Thoracic aorta (tissue), 2 donors: ENCODE measurements at regions not wholly inside any gene's neighbourhood (a gene's known extent, or its start where the extent isn't known, plus 50 kb on each side); places are given as distances from the start of the nearest gene placed in this dataset.
"Not testable (repeated sequence)": the region's sequence is repeated elsewhere in the genome, so short reads cannot be mapped to it uniquely, and the experiment has no call there.

Source experiments
- ATAC-seq: fragments of 150-250 bp; one replicate; pipeline ENCODE4 v1.8.0; 2017; ENCODE audit warnings: low read depth; ENCODE audit not compliant: insufficient number of reproducible peaks, low FRiP score
- DNase-seq: peaks from one replicate; pipeline ENCODE4 v3.0.0-alpha.2; 2020; ENCODE audit warnings: low spot score
- H3K27ac ChIP-seq, 2 donors: fragments of 200-600 bp; sonication (generic); 1 replicate in 1 of 2; 2 replicates in 1 of 2; pipeline ENCODE4 v1.5.1; 2016; ENCODE audit warnings: mild to moderate bottlenecking in 2 of 2, moderate library complexity in 2 of 2
- H3K27me3 ChIP-seq: fragments of 200-600 bp; sonication (generic); replicated peaks from 2 replicates; pipeline ENCODE4 v1.6.0; 2016; ENCODE audit warnings: mild to moderate bottlenecking; ENCODE audit not compliant: insufficient read depth
- H3K36me3 ChIP-seq: fragments of 200-600 bp; sonication (generic); one replicate; pipeline ENCODE4 v1.5.1; 2016
- H3K4me1 ChIP-seq, 2 donors: fragments of 200-600 bp; sonication (generic); 1 replicate in 1 of 2; 2 replicates in 1 of 2; pipeline versions ENCODE4 v1.5.1 to v1.6.0; 2016; ENCODE audit warnings: low read depth in 2 of 2, mild to moderate bottlenecking in 1 of 2; ENCODE audit not compliant: control insufficient read depth in 1 of 2
- H3K4me3 ChIP-seq: fragments of 200-600 bp; sonication (generic); 2 replicates; pipeline ENCODE4 v1.5.1; 2016; ENCODE audit warnings: mild to moderate bottlenecking
- H3K9me3 ChIP-seq: fragments of 200-600 bp; sonication (generic); 2 replicates; pipeline ENCODE4 v1.5.1; 2016
- CTCF ChIP-seq: fragments of 200-600 bp; sonication (generic); IDR thresholded peaks from one replicate; pipeline ENCODE4 v1.5.1; 2019; ENCODE audit warnings: antibody characterized with exemption

- ATAC-seq = no peak
- no peak for DNase-seq
- Histone ChIP-seq H3K9me3 (no peaks in the 10 kb centered on the region), H3K27ac (no peak overlapping the region), H3K4me1 (no peaks in the 10 kb centered on the region), H3K27me3 (no peaks in the 10 kb centered on the region), H3K4me3 (no peak overlapping the region), H3K36me3 (no peaks in the 10 kb centered on the region)
- TF ChIP-seq CTCF = no peak
These were observed 632.8 kb upstream of the AMOT start for GRCh38 chrX:113473418-113473817.

GRCh38 chrX:113473015-113473414 is 632.4 kb upstream of the AMOT start:
- DNase-seq = not testable (repeated sequence)

GRCh38 chrX:113470166-113470565 is 629.5 kb upstream of the AMOT start:
- Histone ChIP-seq H3K27ac (no peak overlapping the region), H3K4me3 (no peak overlapping the region), H3K9me3 (no peaks in the 10 kb centered on the region), H3K36me3 (no peaks in the 10 kb centered on the region), H3K4me1 (no peaks in the 10 kb centered on the region), H3K27me3 (no peaks in the 10 kb centered on the region)
- DNase-seq (no peak), ATAC-seq (no peak)
- no peak for TF ChIP-seq CTCF

More at GRCh38 chrX:113473015-113473414, 632.4 kb upstream of the AMOT start:
- H3K9me3 ChIP-seq, ATAC-seq, H3K27ac ChIP-seq, H3K36me3 ChIP-seq, H3K27me3 ChIP-seq, H3K4me3 ChIP-seq, H3K4me1 ChIP-seq: not testable (repeated sequence)

GRCh38 chrX:113457719-113458118 is 617.1 kb upstream of the AMOT start:
- H3K27me3 ChIP-seq = no peaks in the 10 kb centered on the region
- no peaks in the 10 kb centered on the region for H3K9me3 ChIP-seq
- no peak for TF ChIP-seq CTCF
- no peak for DNase-seq
- no peak overlapping the region for H3K27ac ChIP-seq
- no peak overlapping the region for H3K4me3 ChIP-seq
- ATAC-seq = no peak
- H3K36me3 ChIP-seq = no peaks in the 10 kb centered on the region
- H3K4me1 ChIP-seq = no peaks in the 10 kb centered on the region

GRCh38 chrX:113455582-113455981 is 615.0 kb upstream of the AMOT start:
- no peak overlapping the region for H3K4me3 ChIP-seq
- H3K27me3 ChIP-seq = no peaks in the 10 kb centered on the region
- TF ChIP-seq CTCF = no peak
- H3K36me3 ChIP-seq = no peaks in the 10 kb centered on the region
- H3K27ac ChIP-seq = no peak overlapping the region
- no peak for DNase-seq
- ATAC-seq = no peak
- H3K4me1 ChIP-seq = no peaks in the 10 kb centered on the region
- no peaks in the 10 kb centered on the region for H3K9me3 ChIP-seq

GRCh38 chrX:113429011-113429410 is 588.4 kb upstream of the AMOT start:
- no peak for TF ChIP-seq CTCF
- no peak for ATAC-seq
- no peak overlapping the region for H3K4me3 ChIP-seq
- H3K27ac ChIP-seq = no peak overlapping the region
- DNase-seq = no peak
- no peaks in the 10 kb centered on the region for H3K27me3 ChIP-seq
- no peaks in the 10 kb centered on the region for H3K4me1 ChIP-seq
- no peaks in the 10 kb centered on the region for H3K9me3 ChIP-seq
- H3K36me3 ChIP-seq = no peaks in the 10 kb centered on the region
